SK-N-SH (cell line): ENCODE measurements at regions not wholly inside any gene's neighbourhood (a gene's known extent, or its start where the extent isn't known, plus 50 kb on each side); places are given as distances from the start of the nearest gene placed in this dataset.
A peak's percentile ranks its signal among the peaks of the same experiment; 100 is the strongest.

Source experiments
- CTCF ChIA-PET: fragments of 300-600, 350-600 bp; formaldehyde crosslinking; extraction: SDS; loops from one replicate; lab custom pipeline; 2021; lab: Yijun Ruan, JAX
- POLR2A ChIA-PET: fragments of 350-600 bp; sonication (Branson Sonifier 250); formaldehyde crosslinking; extraction: SDS; loops from one replicate; lab custom pipeline; 2020; ENCODE audit warnings: antibody characterized with exemption, inconsistent platforms; lab: Yijun Ruan, JAX
- DNase-seq: peaks from one replicate; pipeline ENCODE4 v3.0.0; 2012
- H2AFZ ChIP-seq: fragments of 200-600 bp; sonication (generic); 2 replicates; pipeline ENCODE4 v1.8.1; 2016; ENCODE audit warnings: antibody characterized with exemption, mild to moderate bottlenecking, low read depth
- H3F3A ChIP-seq: fragments of 200-600 bp; sonication (generic); replicated peaks from 2 replicates; pipeline ENCODE3; 2016; ENCODE audit warnings: antibody characterized with exemption, mild to moderate bottlenecking; ENCODE audit not compliant: insufficient read depth
- H3K27ac ChIP-seq, 2 experiments: fragments of 200-500 bp in 1 of 2; fragments of 200-600 bp in 1 of 2; sonication (Bioruptor generic) in 1 of 2; sonication (generic), shearing (Covaris generic) in 1 of 2; 2 replicates each; pipeline versions ENCODE4 v1.5.1 to v1.6.1; 2014 to 2016; ENCODE audit warnings: low read depth in 2 of 2, inconsistent platforms in 1 of 2, low read length in 1 of 2, mild to moderate bottlenecking in 1 of 2, mixed read lengths in 1 of 2
- H3K27me3 ChIP-seq: fragments of 200-600 bp; sonication (generic), shearing (Covaris generic); 2 replicates; pipeline ENCODE4 v1.6.1; 2016; ENCODE audit warnings: mixed run types; ENCODE audit not compliant: insufficient read depth
- H3K36me3 ChIP-seq, 2 experiments: fragments of 200-500 bp in 1 of 2; fragments of 200-600 bp in 1 of 2; sonication (Bioruptor generic) in 1 of 2; sonication (generic) in 1 of 2; replicated peaks in 1 of 2; 2 replicates each; pipeline versions ENCODE3 to v1.5.1; 2014 to 2016; ENCODE audit warnings: low read length in 1 of 2, mild to moderate bottlenecking in 1 of 2; ENCODE audit not compliant: insufficient read depth in 2 of 2, control insufficient read depth in 1 of 2
- H3K4me1 ChIP-seq, 2 experiments: fragments of 200-500 bp in 1 of 2; fragments of 200-600 bp in 1 of 2; sonication (Bioruptor generic) in 1 of 2; sonication (generic), shearing (Covaris generic) in 1 of 2; 2 replicates each; pipeline versions ENCODE4 v1.5.1 to v1.6.1; 2014 to 2016; ENCODE audit warnings: low read depth in 1 of 2, low read length in 1 of 2, mixed run types in 1 of 2; ENCODE audit not compliant: insufficient read depth in 2 of 2, control insufficient read depth in 1 of 2
- H3K4me2 ChIP-seq: fragments of 200-600 bp; sonication (generic), shearing (Covaris generic); 2 replicates; pipeline ENCODE4 v1.6.1; 2017; ENCODE audit warnings: mixed run types
- H3K4me3 ChIP-seq, 2 experiments: fragments of 200-500 bp in 1 of 2; fragments of 200-600 bp in 1 of 2; sonication (Bioruptor generic) in 1 of 2; sonication (generic), shearing (Covaris generic) in 1 of 2; 2 replicates each; pipeline versions ENCODE4 v1.5.1 to v1.8.1; 2014 to 2016; ENCODE audit warnings: low read depth in 2 of 2, inconsistent platforms in 1 of 2, low read length in 1 of 2, mild to moderate bottlenecking in 1 of 2, mixed read lengths in 1 of 2, moderate library complexity in 1 of 2
- H3K79me2 ChIP-seq: fragments of 200-600 bp; sonication (generic); 2 replicates; pipeline ENCODE4 v1.8.1; 2017; ENCODE audit warnings: mild to moderate bottlenecking; ENCODE audit not compliant: insufficient read depth
- H3K9ac ChIP-seq: fragments of 200-600 bp; sonication (generic); 2 replicates; pipeline ENCODE4 v1.6.1; 2017; ENCODE audit warnings: mixed run types
- H3K9me2 ChIP-seq: fragments of 200-600 bp; sonication (generic); 2 replicates; pipeline ENCODE4 v1.6.1; 2017; ENCODE audit warnings: mixed run types
- H3K9me3 ChIP-seq: fragments of 200-600 bp; sonication (generic); 2 replicates; pipeline ENCODE4 v1.6.1; 2017; ENCODE audit warnings: mixed run types, mild to moderate bottlenecking, moderate library complexity
- H4K20me1 ChIP-seq: fragments of 200-600 bp; sonication (generic); 2 replicates; pipeline ENCODE4 v1.6.1; 2017; ENCODE audit warnings: mild to moderate bottlenecking, mixed run types; ENCODE audit not compliant: insufficient read depth
- EZH2phosphoT487 ChIP-seq: fragments of 200-600 bp; sonication (generic); IDR thresholded peaks from 2 replicates; pipeline ENCODE4 v1.6.1; 2017; ENCODE audit warnings: low read depth, mixed run types, mild to moderate bottlenecking, antibody characterized with exemption, moderate library complexity, borderline replicate concordance
- FOXJ3 ChIP-seq: sonication (generic); formaldehyde crosslinking; IDR thresholded peaks from 2 replicates; pipeline ENCODE4 v1.5.1; 2020; ENCODE audit warnings: mild to moderate bottlenecking, missing genetic modification reagents
- GATA2 ChIP-seq: sonication (generic); formaldehyde crosslinking; IDR thresholded peaks from 2 replicates; pipeline ENCODE4 v1.5.0; 2020; ENCODE audit warnings: mild to moderate bottlenecking, missing genetic modification reagents
- IRF3 ChIP-seq: fragments of 150-350 bp; IDR thresholded peaks from 2 replicates; pipeline ENCODE4 v1.6.1; 2016; ENCODE audit warnings: mild to moderate bottlenecking, low read depth, low read length
- JUND ChIP-seq: IDR thresholded peaks from 2 replicates; pipeline ENCODE4 v1.4.0; 2012
- MEF2A ChIP-seq: IDR thresholded peaks from 2 replicates; pipeline ENCODE4 v1.4.0; 2012; ENCODE audit warnings: low read depth, borderline replicate concordance
- PBX3 ChIP-seq: IDR thresholded peaks from 2 replicates; pipeline ENCODE4; 2012
- POLR2AphosphoS5 ChIP-seq: IDR thresholded peaks from 2 replicates; pipeline ENCODE4 v1.6.1; 2012; ENCODE audit warnings: low read depth, low read length
- RCOR1 ChIP-seq: fragments of 150-350 bp; IDR thresholded peaks from 2 replicates; pipeline ENCODE4 v1.6.1; 2017; ENCODE audit warnings: antibody characterized with exemption, low read length
- REST ChIP-seq: IDR thresholded peaks from 2 replicates; pipeline ENCODE4 v1.6.1; 2012; ENCODE audit warnings: mild to moderate bottlenecking, low read depth, low read length, moderate library complexity
- SMC3 ChIP-seq: IDR thresholded peaks from 2 replicates; pipeline ENCODE4 v1.6.1; 2012; ENCODE audit warnings: low read depth, low read length, improper control_type of control experiment
- TAF1 ChIP-seq: IDR thresholded peaks from 2 replicates; pipeline ENCODE4 v1.6.1; 2012; ENCODE audit warnings: low read depth, mild to moderate bottlenecking, low read length, moderate library complexity, borderline replicate concordance
- TCF12 ChIP-seq: IDR thresholded peaks from 2 replicates; pipeline ENCODE4 v1.4.0; 2012
- YY1 ChIP-seq: IDR thresholded peaks from 2 replicates; pipeline ENCODE4 v1.4.0; 2012; ENCODE audit warnings: low read depth, mild to moderate bottlenecking
- ZBTB33 ChIP-seq: IDR thresholded peaks from 2 replicates; pipeline ENCODE4 v1.4.0; 2012; ENCODE audit warnings: low read depth, borderline replicate concordance
- WGBS: methylation state at CpG from one replicate; pipeline ENCODE4 v1.1.6; 2017; ENCODE audit warnings: low lambda C conversion rate; 5-methylcytosine and 5-hydroxymethylcytosine counted together

- no peak overlapping the region for H3K4me2 ChIP-seq
- H3K9me2 ChIP-seq, result no peaks in the 10 kb centered on the region
- no peak overlapping the region for H3K9ac ChIP-seq
- H3K4me1 ChIP-seq, result no peaks in the 10 kb centered on the region
- no peak overlapping the region for H3K27ac ChIP-seq
- no peak overlapping the region for H2AFZ ChIP-seq
- H3K4me3 ChIP-seq, result no peak overlapping the region
- ChIA-PET CTCF (interaction anchor here (1.2 to 1.5 kb wide), 2 partner anchors 12 to 17 kb away, joined by 3 to 4 read pairs; no protein-coding TSS in a partner anchor), POLR2A (no interaction called here)
- H3K79me2 ChIP-seq, result no peaks in the 10 kb centered on the region
- H3K27me3 ChIP-seq, result no peaks in the 10 kb centered on the region
- TF ChIP-seq POLR2AphosphoS5 (no peak), SMC3 (no peak), ZBTB33 (no peak), YY1 (no peak), FOXJ3 (CRISPR knock-in tag) (no peak), MEF2A (no peak), GATA2 (CRISPR knock-in tag) (no peak), JUND (no peak), PBX3 (no peak), TAF1 (no peak), RCOR1 (no peak), IRF3 (no peak), TCF12 (no peak), EZH2phosphoT487 (no peak), REST (no peak)
- H3K36me3 ChIP-seq, result no peaks in the 10 kb centered on the region
- DNase-seq, result peak; percentile 1
- no peaks in the 10 kb centered on the region for H3K9me3 ChIP-seq
- 58% methylated on average over 12 of the region's 14 CpGs for WGBS
- no peaks in the 10 kb centered on the region for H3F3A ChIP-seq
- no peaks in the 10 kb centered on the region for H4K20me1 ChIP-seq
These were observed 139.6 kb downstream of the TWIST2 start for GRCh38 chr2:238987352-238987981.
